DMS114 treated with DMSO at 0.1 percent for 48 hours (cell line): ENCODE measurements at regions not wholly inside any gene's neighbourhood (a gene's known extent, or its start where the extent isn't known, plus 50 kb on each side); places are given as distances from the start of the nearest gene placed in this dataset.
"Not testable (repeated sequence)": the region's sequence is repeated elsewhere in the genome, so short reads cannot be mapped to it uniquely, and the experiment has no call there.

Source experiments
- DNase-seq: peaks from one replicate; lab custom pipeline; 2025; ENCODE audit not compliant: unreplicated experiment; lab: John Stamatoyannopoulos, UW

GRCh38 chr1:245031041-245031440 is 123.7 kb upstream of the KIF26B start:
- no peak for DNase-seq

GRCh38 chr1:245026247-245026646 is 128.5 kb upstream of the KIF26B start:
- DNase-seq = no peak

DNA sequence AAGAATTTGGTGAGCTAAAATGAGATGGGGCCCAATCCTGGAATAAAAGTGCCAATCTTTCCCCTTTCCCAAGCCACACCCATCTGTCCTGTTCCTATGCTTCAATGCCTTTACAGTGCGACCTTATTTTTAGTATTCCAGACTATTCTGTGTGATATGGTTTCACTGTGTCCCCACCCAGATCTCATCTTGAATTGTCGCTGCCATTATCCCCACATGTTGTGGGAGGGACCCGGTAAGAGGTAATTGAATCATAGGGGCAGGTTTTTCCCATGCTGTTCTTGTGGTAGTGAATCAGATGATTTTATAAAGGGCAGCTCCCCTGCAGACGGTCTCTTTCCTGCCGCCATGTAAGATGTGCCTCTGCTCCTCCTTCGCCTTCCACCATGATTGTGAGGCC is 129.3 kb upstream of the KIF26B start:
- DNase-seq = no peak

- no peak for DNase-seq
These were observed 131.6 kb upstream of the KIF26B start for GRCh38 chr1:245023222-245023621.

DNA sequence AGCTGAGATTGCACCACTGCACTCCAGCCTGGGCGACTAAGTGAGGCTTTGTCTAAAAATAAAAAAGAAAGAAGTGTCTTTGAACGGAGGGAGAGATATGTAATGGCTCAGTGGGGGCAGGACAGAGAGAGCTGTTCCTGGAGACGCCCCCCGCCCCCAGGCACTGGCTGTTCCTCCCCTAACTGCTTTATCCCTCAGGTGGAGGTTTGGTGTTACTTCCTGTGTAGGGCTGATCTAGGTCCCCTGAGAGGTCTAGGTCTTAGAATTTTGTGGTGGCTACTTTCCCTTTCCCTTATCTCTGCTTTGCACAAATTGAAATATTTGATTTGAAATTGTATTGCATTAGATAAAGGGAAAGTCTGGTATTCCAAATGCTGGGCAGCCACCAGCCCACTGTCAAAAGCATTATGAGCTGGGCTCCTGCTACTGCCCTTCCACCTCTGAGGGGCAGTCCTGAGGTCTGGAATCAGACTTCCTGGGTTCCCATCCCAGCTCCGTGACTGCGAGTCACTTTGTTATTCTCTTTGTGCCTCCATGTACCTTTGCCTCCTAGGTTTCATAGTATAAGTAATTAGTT is 134.8 kb upstream of the KIF26B start:
- no peak for DNase-seq

- DNase-seq = no peak
These were observed 138.1 kb upstream of the KIF26B start for GRCh38 chr1:245016700-245017099.

DNA sequence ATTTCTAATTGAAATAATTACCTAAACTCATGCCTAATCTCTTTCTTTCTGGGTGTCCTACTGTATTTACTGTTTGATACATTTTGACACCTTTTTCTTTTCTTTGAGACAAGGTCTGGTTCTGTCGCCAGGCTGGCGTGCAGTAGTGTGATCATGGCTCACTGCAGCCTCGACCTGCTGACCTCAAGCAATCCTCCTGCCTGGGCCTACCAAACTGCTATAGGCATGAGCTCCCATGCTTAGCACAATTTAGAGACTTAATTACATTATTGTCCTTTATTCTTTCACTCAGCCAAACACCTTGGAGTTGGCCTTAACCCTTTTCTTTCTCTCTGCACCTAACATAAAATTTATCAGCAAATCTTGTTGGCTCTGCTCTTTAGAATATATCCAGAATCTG is 139.8 kb upstream of the KIF26B start:
- no peak for DNase-seq

- DNase-seq = no peak
These were observed 140.3 kb upstream of the KIF26B start for GRCh38 chr1:245014247-245015029.

DNA sequence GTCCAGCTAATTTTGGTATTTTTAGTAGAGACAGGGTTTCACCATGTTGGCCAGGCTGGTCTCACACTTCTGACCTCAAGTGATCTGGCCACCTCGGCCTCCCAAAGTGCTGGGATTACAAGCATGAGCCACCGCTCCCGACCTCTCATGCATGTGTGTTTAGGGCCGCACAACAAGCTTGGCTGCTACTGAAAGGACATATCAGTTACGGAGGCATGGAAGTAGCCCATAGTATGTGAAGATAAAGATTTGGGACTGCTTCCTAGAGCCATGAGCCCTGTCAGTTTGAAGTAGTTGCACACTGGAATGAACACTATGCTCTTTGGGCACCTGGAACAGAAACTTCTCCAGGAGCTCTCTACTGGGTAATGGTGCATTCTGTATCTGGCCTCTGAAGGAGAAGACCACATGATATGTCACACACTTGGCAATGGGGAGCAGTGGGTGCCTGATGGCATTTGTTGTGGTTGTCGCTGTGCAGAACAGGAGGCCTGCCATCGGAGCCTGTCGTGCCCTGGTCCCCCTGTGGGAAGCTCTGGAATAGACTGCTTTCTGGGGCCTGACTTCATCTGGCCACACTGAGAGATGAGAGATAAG is 144.7 kb upstream of the KIF26B start:
- DNase-seq = no peak

DNA sequence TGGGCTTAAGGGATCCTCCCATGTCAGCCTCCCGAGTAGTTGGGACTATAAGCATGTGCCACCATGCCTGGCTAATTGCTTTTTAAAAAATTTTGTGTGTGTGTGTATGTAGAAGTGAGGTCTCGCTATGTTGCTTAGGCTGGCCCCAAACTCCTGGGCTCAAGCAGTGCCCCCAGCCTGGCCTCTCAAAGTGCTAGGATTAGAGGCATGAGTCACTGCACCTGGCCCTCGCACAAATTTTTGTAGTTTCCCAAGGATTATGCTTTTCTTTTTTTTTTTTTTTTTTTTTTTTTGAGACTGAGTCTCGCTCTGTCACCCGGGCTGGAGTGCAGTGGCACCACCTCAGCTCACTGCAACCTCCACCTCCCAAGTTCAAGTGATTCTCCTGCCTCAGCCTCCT is 144.4 kb upstream of the HNRNPU start:
- no peak for DNase-seq

GRCh38 chr1:245007852-245008251 is 143.5 kb upstream of the HNRNPU start:
- no peak for DNase-seq

- DNase-seq = no peak
These were observed 138.9 kb upstream of the HNRNPU start for GRCh38 chr1:245003246-245003645.

- DNase-seq = no peak
These were observed 136.9 kb upstream of the HNRNPU start for GRCh38 chr1:245001252-245001651.

DNA sequence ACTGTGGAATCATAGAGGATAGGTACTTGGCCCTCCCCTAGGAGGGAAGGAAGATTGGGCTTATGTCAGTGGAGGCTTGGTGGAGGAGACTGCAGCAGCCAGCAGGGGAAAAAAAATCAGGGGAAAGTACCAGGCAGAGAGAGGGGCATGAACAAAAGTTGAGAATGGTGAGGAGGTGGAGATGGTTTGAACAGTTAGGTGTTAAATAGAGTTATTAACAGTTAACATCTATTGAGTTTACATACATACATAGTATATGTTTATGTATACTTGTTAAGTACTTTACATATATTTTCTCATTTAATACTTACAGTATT is 136.5 kb upstream of the HNRNPU start:
- DNase-seq = no peak

DNA sequence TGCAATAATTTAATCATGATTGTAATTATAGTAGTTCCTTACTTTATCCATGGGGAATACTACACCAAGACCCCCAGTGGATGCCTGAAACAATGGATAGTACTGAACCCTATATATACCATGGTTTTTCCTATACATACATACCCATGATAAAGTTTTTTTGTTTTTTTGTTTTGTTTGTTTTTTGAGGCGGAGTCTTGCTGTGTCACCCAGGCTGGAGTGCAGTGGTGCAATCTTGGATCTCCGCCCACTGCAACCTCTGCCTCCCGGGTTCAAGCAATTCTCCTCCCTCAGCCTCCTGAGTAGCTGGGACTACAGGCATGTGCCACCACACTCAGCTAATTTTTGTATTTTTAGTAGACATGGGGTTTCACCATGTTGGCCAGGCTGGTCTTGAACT is 135.3 kb upstream of the HNRNPU start:
- not testable (repeated sequence) for DNase-seq

DNA sequence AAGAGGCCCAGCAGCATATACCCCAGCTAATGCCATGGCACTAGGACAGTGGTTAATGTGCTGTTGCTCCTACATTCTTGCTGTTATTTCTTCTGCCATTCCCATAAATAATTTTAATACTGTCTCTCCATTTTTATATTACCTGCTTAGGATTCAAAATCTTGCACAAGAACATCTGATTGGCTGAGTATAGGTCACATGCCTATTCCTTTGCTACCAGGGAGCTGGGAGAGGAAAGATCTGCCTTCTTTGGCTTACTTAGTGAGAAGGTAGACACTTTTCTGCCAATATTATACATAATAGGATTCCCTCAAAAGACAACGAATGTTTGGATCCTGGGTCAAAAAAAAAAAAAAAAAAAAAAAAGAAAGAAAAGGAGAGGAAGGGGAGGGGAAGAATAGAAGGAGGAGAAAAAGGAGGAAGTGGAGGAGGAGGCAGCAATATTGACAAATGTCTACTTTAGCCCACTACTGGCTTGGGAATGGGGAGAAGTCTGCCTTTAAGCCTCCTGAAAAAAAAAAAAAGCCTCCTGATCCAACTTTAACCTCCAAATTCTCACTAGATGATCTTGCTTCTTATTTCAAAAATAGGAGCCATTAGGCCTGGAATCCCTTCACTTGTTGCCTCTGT is 134.5 kb upstream of the HNRNPU start:
- no peak for DNase-seq

- no peak for DNase-seq
These were observed 131.5 kb upstream of the HNRNPU start for GRCh38 chr1:244995602-244996400.

- DNase-seq = no peak
These were observed 128.5 kb upstream of the HNRNPU start for GRCh38 chr1:244992833-244993232.

DNA sequence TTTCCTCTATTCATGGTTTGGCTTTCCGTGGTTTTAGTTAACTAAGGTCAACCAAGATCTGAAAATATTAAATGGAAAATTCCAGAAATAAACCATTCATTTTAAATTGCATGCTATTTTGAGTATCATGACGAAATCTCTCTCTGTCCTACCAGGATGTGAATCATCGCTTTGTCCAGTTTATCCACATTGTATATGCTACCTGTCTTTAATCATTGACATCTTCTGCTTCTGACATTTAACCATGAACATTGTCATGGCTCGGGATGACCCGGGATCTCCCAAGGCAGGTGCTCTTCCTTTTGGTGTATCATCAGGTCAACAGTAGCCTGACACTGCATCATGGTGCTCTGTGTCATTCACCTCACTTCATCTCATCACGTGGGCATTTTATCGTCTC is 125.5 kb upstream of the HNRNPU start:
- DNase-seq = no peak

DNA sequence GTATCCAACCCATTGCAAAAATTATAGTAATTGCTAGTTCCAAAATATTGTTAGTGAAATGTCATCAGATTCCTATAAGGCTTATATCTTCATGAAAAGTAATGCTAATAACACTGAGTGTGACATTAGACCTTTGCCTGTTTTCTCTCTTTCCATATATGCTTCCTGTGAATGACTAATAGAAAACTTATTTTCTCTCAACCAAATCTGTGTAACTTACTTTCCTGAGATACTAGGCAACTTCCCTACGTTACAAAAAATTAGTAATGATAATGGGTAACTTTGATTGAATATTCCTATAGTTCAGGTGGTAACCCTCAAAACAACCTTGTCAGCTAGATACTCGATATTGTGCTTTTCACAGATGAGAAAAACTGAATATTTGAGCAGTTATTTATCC is 124.2 kb upstream of the HNRNPU start:
- no peak for DNase-seq

DNA sequence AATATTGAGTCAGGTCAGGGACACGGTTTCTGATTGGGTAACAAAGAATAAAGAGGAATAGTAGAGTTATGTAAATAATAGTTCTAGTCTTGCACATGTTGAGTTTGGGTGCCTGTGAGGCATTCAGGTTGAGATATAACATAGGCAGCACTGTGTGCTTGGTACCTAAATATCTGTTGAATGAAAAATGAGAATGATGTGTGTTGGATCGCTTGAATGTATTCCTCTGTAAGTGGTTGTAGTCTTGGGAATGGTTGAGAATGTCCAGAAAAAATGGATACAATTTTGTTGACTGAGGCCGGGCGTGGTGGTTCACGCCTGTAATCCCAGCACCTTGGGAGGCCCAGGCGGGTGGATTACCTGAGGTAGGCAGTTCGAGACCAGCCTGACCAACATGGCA is 116.3 kb upstream of the HNRNPU start:
- no peak for DNase-seq
